ENCODE measurements at regions not wholly inside any gene's neighbourhood (a gene's known extent, or its start where the extent isn't known, plus 50 kb on each side); places are given as distances from the start of the nearest gene placed in this dataset.

DNA sequence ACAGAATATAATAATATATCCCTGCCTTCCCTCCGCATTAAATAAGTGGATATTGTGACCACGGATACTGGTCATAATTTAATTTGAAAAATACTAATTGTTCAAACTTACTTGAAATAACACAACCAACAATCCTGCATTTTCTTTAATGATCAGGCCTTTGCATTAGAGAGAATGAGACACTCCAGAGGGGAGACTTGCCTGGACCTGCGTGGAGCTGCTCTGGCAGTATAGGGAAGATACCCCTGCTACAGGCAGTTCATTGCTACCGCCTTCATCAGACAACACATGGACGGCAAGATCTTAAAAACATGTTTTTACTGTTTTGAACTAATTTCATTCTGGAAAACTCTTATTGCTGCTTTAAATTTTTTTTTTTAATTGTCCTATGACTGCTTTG, 211.0 kb upstream of the FAR2 start:
- H3K4me3 Mint-ChIP-seq: no peak overlapping the region
- ATAC-seq: no peak

DNA sequence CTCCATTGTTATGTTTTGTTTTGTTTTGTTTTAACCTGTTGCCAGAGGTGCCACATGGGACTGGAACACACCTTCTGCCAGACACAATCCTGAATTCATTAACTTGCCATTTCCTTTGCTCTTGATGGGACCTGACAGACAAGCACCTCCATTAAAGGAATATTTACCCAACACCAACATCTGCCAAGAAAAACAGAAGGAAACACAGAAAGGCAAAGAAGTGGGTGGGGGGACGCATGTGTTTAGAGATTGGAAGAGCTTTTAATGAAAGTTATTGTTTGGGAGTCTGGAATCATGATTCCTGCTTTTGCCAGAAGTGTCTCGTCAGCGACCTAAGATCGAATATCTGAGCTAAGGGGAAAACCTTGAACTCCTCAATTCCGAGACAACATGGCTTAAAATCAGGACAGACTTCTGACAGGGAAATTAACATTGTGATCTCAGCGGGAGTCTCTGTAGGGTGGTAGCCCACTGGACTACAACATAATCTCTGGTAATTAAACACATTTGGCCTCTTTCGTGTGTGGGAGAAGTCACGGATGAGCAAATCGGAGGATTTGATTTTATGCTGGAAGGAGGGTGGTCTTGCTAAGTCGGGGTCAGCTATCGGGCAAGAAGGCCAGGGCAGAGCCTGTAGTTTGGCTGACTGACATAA, 210.4 kb upstream of the FAR2 start:
- H3K27me3 Mint-ChIP-seq: no peaks in the 10 kb centered on the region
- H3K9me3 Mint-ChIP-seq: peaks cover 6% of the 10 kb centered on the region
- H3K4me3 Mint-ChIP-seq: no peak overlapping the region
- DNase-seq (ENCODE audit: low spot score) (no peak), ATAC-seq (no peak)
- no peaks in the 10 kb centered on the region for H3K36me3 Mint-ChIP-seq
- H3K4me1 Mint-ChIP-seq (ENCODE audit: low read depth in 2 of 2): no peaks in the 10 kb centered on the region
- H3K27ac Mint-ChIP-seq: no peak overlapping the region

More for the DNA sequence above, 211.0 kb upstream of the FAR2 start:
- Mint-ChIP-seq H3K4me1 (ENCODE audit: low read depth in 2 of 2) (no peaks in the 10 kb centered on the region), H3K27me3 (no peaks in the 10 kb centered on the region), H3K9me3 (peaks cover 6% of the 10 kb centered on the region), H3K36me3 (no peaks in the 10 kb centered on the region), H3K27ac (no peak overlapping the region)
- DNase-seq (ENCODE audit: low spot score): no peak

GRCh38 chr12:28939427-28939826, 209.7 kb upstream of the FAR2 start:
- H3K4me1 Mint-ChIP-seq (ENCODE audit: low read depth in 2 of 2): no peaks in the 10 kb centered on the region

DNA sequence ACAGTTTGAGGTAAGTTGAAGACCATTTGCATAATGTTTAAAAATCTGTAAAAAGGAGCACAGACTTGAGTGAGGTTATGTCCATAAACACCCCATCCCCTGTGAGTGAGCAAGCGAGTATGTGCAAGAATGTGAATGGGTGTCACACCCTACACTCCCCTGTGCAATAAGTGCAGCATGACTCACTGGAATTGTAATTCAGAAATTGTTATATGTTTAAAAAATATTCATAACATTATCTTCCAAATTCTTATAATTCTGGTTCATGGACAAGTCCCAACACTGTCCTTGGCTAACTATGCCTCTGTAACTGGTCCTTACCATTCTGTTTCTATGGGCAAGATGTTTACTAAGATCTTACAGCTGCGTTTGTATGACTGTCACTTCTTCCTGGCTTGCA, 207.8 kb upstream of the FAR2 start:
- Mint-ChIP-seq H3K27ac (no peak overlapping the region), H3K36me3 (no peaks in the 10 kb centered on the region), H3K9me3 (peaks cover 6% of the 10 kb centered on the region), H3K4me3 (no peak overlapping the region), H3K27me3 (no peaks in the 10 kb centered on the region), H3K4me1 (ENCODE audit: low read depth in 2 of 2) (no peaks in the 10 kb centered on the region)
- ATAC-seq: no peak
- DNase-seq (ENCODE audit: low spot score): no peak

More at GRCh38 chr12:28939427-28939826, 209.7 kb upstream of the FAR2 start:
- H3K9me3 Mint-ChIP-seq: peaks cover 6% of the 10 kb centered on the region
- H3K36me3 Mint-ChIP-seq: no peaks in the 10 kb centered on the region
- H3K27ac Mint-ChIP-seq: no peak overlapping the region
- H3K4me3 Mint-ChIP-seq: no peak overlapping the region
- no peaks in the 10 kb centered on the region for H3K27me3 Mint-ChIP-seq
- ATAC-seq (no peak), DNase-seq (ENCODE audit: low spot score) (no peak)

- ATAC-seq (no peak), DNase-seq (ENCODE audit: low spot score) (no peak)
- no peaks in the 10 kb centered on the region for H3K4me1 Mint-ChIP-seq (ENCODE audit: low read depth in 2 of 2)
- H3K9me3 Mint-ChIP-seq: peaks cover 6% of the 10 kb centered on the region
- H3K27ac Mint-ChIP-seq: no peak overlapping the region
- H3K27me3 Mint-ChIP-seq: peaks cover 0 to 6% of the 10 kb centered on the region in 2 donors
- no peak overlapping the region for H3K4me3 Mint-ChIP-seq
- no peaks in the 10 kb centered on the region for H3K36me3 Mint-ChIP-seq
Measured at GRCh38 chr12:28946361-28946760, 202.7 kb upstream of the FAR2 start.

DNA sequence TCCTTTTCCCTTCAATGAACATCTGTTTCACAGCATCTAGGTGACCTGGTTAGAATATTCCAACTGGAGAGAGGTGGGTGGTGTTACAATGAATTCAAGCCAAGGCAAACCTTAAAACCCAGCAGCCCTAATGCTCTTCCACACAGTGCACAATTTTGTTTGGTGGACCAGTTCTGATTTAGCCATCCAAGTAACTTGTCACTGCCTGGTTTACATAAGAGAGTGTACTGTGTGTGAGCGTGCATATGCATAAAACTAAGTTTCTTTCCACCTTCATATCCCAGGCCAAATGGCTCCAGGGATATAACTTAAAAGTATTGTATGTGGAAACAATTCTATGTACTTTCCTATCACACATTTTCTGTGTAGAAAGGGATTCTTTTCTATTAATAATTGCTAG, 200.4 kb upstream of the FAR2 start:
- Mint-ChIP-seq H3K4me3 (no peak overlapping the region), H3K27ac (no peak overlapping the region), H3K36me3 (no peaks in the 10 kb centered on the region), H3K9me3 (peaks cover 6% of the 10 kb centered on the region), H3K27me3 (peaks cover 0 to 8% of the 10 kb centered on the region in 2 donors), H3K4me1 (ENCODE audit: low read depth in 2 of 2) (no peaks in the 10 kb centered on the region)
- ATAC-seq (no peak), DNase-seq (ENCODE audit: low spot score) (no peak)

GRCh38 chr12:28949184-28949583, 199.9 kb upstream of the FAR2 start:
- DNase-seq (ENCODE audit: low spot score) (no peak), ATAC-seq (no peak)
- Mint-ChIP-seq H3K27me3 (peaks cover 0 to 11% of the 10 kb centered on the region in 2 donors), H3K27ac (no peak overlapping the region), H3K9me3 (peaks cover 6% of the 10 kb centered on the region), H3K4me3 (no peak overlapping the region), H3K36me3 (no peaks in the 10 kb centered on the region), H3K4me1 (ENCODE audit: low read depth in 2 of 2) (no peaks in the 10 kb centered on the region)

GRCh38 chr12:28950049-28950448, 199.0 kb upstream of the FAR2 start:
- Mint-ChIP-seq H3K4me3 (no peak overlapping the region), H3K27me3 (peaks cover 0 to 11% of the 10 kb centered on the region in 2 donors), H3K36me3 (no peaks in the 10 kb centered on the region), H3K27ac (no peak overlapping the region), H3K4me1 (ENCODE audit: low read depth in 2 of 2) (no peaks in the 10 kb centered on the region), H3K9me3 (peaks cover 6% of the 10 kb centered on the region)
- no peak for ATAC-seq
- no peak for DNase-seq (ENCODE audit: low spot score)

DNA sequence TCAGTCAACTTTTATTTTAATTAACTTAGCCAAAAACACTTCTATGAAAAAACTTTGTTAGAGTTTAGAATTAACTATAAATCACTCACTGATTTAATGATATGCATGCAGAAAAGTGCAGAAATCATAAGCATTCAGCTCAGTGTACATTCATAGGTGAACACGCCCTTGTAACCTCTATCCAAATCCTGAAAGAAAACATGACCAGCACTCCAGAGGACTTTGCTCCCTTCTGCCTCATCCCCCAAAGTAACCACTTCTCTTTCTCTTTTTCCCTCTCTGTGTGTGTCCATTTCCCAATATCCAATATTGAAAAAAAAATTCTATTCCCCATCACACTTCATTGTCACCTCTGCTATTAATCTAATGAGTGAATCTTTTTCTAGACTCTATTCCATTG, 197.1 kb upstream of the FAR2 start:
- H3K9me3 Mint-ChIP-seq: peaks cover 6% of the 10 kb centered on the region
- no peak for ATAC-seq
- no peaks in the 10 kb centered on the region for H3K36me3 Mint-ChIP-seq
- no peak for DNase-seq (ENCODE audit: low spot score)
- no peak overlapping the region for H3K4me3 Mint-ChIP-seq
- H3K27me3 Mint-ChIP-seq: peaks cover 0 to 11% of the 10 kb centered on the region in 2 donors
- no peaks in the 10 kb centered on the region for H3K4me1 Mint-ChIP-seq (ENCODE audit: low read depth in 2 of 2)
- no peak overlapping the region for H3K27ac Mint-ChIP-seq

DNA sequence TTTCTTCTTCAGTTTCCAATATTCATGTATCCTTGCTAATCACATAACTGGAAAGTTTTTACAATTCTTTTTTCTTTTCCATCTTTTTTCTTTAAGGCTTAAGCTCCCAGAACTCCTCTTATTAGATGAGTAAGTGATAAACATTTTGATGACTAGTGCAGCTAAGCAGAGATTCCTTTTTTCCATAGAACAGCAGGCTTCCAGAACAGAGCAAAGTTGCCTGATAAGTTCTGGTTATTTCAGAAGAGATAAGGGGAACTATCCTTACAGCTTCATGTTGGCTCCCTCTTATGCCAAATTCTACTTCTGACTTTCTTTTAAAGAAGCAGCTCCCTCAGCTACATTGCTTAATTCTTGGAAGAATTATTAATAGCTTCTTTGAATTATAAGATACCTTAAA, 194.7 kb upstream of the FAR2 start:
- Mint-ChIP-seq H3K4me3 (no peak overlapping the region), H3K36me3 (no peaks in the 10 kb centered on the region), H3K9me3 (peaks cover 8% of the 10 kb centered on the region), H3K27me3 (peaks cover 0 to 9% of the 10 kb centered on the region in 2 donors), H3K4me1 (ENCODE audit: low read depth in 2 of 2) (no peaks in the 10 kb centered on the region), H3K27ac (no peak overlapping the region)
- no peak for DNase-seq (ENCODE audit: low spot score)
- no peak for ATAC-seq

GRCh38 chr12:28955491-28955890, 193.6 kb upstream of the FAR2 start:
- H3K9me3 Mint-ChIP-seq: peaks cover 7% of the 10 kb centered on the region
- no peaks in the 10 kb centered on the region for H3K4me1 Mint-ChIP-seq (ENCODE audit: low read depth in 2 of 2)
- ATAC-seq (no peak), DNase-seq (ENCODE audit: low spot score) (no peak)
- no peak overlapping the region for H3K27ac Mint-ChIP-seq
- H3K4me3 Mint-ChIP-seq: no peak overlapping the region
- H3K27me3 Mint-ChIP-seq: peaks cover 0 to 5% of the 10 kb centered on the region in 2 donors
- no peaks in the 10 kb centered on the region for H3K36me3 Mint-ChIP-seq

DNA sequence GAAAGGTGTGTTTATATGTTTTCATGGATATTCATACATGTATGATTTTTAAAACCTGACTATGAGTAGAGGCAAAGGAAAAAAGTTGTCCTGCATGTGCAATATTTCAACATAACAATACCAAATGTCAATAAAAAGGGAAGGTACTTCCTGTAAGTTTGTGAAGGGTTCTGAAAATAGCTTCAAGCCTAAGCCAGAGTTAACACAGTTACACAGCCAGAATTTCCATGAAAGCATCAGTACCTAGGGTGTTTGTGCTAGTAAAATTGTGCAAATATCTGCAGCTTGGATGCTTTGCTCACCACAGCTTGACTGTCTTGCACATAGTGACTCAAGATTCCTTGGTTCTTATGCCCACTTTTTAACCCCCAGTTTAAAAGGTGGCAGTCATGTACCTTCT, 193.1 kb upstream of the FAR2 start:
- no peak overlapping the region for H3K27ac Mint-ChIP-seq
- peaks cover 0 to 5% of the 10 kb centered on the region in 2 donors for H3K27me3 Mint-ChIP-seq
- H3K4me3 Mint-ChIP-seq: no peak overlapping the region
- H3K9me3 Mint-ChIP-seq: peaks cover 4% of the 10 kb centered on the region
- no peaks in the 10 kb centered on the region for H3K4me1 Mint-ChIP-seq (ENCODE audit: low read depth in 2 of 2)
- no peaks in the 10 kb centered on the region for H3K36me3 Mint-ChIP-seq
- no peak for ATAC-seq
- DNase-seq (ENCODE audit: low spot score): no peak

- H3K4me1 Mint-ChIP-seq (ENCODE audit: low read depth in 2 of 2): no peaks in the 10 kb centered on the region
- no peak overlapping the region for H3K27ac Mint-ChIP-seq
- no peaks in the 10 kb centered on the region for H3K36me3 Mint-ChIP-seq
- peaks cover 4% of the 10 kb centered on the region for H3K9me3 Mint-ChIP-seq
- ATAC-seq (no peak), DNase-seq (ENCODE audit: low spot score) (no peak)
- peaks cover 0 to 3% of the 10 kb centered on the region in 2 donors for H3K27me3 Mint-ChIP-seq
- no peak overlapping the region for H3K4me3 Mint-ChIP-seq
Measured at GRCh38 chr12:28958553-28959195, 190.4 kb upstream of the FAR2 start.

- H3K4me3 Mint-ChIP-seq: no peak overlapping the region
- no peaks in the 10 kb centered on the region for H3K27me3 Mint-ChIP-seq
- peaks cover 4% of the 10 kb centered on the region for H3K9me3 Mint-ChIP-seq
- no peak overlapping the region for H3K27ac Mint-ChIP-seq
- ATAC-seq (no peak), DNase-seq (ENCODE audit: low spot score) (no peak)
- no peaks in the 10 kb centered on the region for H3K36me3 Mint-ChIP-seq
- H3K4me1 Mint-ChIP-seq (ENCODE audit: low read depth in 2 of 2): no peaks in the 10 kb centered on the region
Measured at GRCh38 chr12:28961948-28962384, 187.1 kb upstream of the FAR2 start.
